ENCODE measurements at regions not wholly inside any gene's neighbourhood (a gene's known extent, or its start where the extent isn't known, plus 50 kb on each side); places are given as distances from the start of the nearest gene placed in this dataset.

DNA sequence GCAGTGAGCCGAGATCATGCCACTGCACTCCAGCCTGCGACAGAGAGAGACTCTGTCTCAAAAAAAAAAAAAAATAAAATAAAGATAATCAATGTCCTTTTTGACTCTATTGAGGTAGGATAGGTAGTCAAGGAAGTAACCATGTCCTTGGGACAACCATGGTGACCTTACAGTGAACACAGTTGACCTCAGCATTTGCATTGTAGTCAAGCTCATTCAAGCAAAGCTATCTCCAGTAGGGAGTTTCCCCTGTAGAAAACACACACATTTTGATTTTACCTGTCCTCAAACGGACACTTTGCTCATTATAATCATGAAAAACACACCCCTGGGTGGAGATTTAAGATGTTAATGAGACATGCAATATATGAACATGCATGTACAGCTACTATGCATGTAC lies 171.7 kb downstream of the KIF20B start:
- Histone ChIP-seq H3K9me3 (ENCODE audit: low read length) (no peaks in the 10 kb centered on the region), H3K4me2 (ENCODE audit: low read length) (no peak overlapping the region), H3K27me3 (ENCODE audit: low read length) (no peaks in the 10 kb centered on the region), H3K36me3 (ENCODE audit: low read depth, low read length) (no peaks in the 10 kb centered on the region), H3K9ac (ENCODE audit: low read length) (no peak overlapping the region), H3K4me1 (ENCODE audit: insufficient read depth, low read length) (peaks cover 4% of the 10 kb centered on the region), H3K79me2 (ENCODE audit: low read length) (no peaks in the 10 kb centered on the region), H3F3A (ENCODE audit: low read length, unreplicated experiment) (no peaks in the 10 kb centered on the region), H2AFZ (ENCODE audit: low read length) (no peak overlapping the region), H4K20me1 (ENCODE audit: low read length) (no peaks in the 10 kb centered on the region), H3K4me3 (ENCODE audit: low read length) (no peak overlapping the region), H3K9me2 (replicated peaks; ENCODE audit: low read length) (no peaks in the 10 kb centered on the region), H3K27ac (ENCODE audit: low read length) (no peak overlapping the region)
- ATAC-seq (no peak), DNase-seq (no peak)
- TF ChIP-seq EZH2phosphoT487 (IDR thresholded peaks at IDR 0.05; ENCODE audit: borderline replicate concordance, low read length), result no peak
- no peak for TF ChIP-seq CTCF (conservative IDR thresholded peaks at IDR 0.05; ENCODE audit: low read depth, low read length)
- no peak for TF ChIP-seq EZH2 (IDR thresholded peaks at IDR 0.05; ENCODE audit: low read length, unreplicated experiment)
- POLR2A ChIA-PET (ENCODE audit: unreplicated experiment), result no interaction called here
- intact Hi-C loops (cut with micrococcal nuclease), result no loop called here
- no TSS peak for BruUV-seq (replicated peaks)
- CTCF ChIA-PET, result no interaction called here

- POLR2A ChIA-PET (ENCODE audit: unreplicated experiment), result no interaction called here
- Histone ChIP-seq H2AFZ (ENCODE audit: low read length) (no peak overlapping the region), H3K9me2 (replicated peaks; ENCODE audit: low read length) (no peaks in the 10 kb centered on the region), H3K27ac (ENCODE audit: low read length) (no peak overlapping the region), H3K79me2 (ENCODE audit: low read length) (no peaks in the 10 kb centered on the region), H3K4me3 (ENCODE audit: low read length) (no peak overlapping the region), H3K9ac (ENCODE audit: low read length) (no peak overlapping the region), H3K9me3 (ENCODE audit: low read length) (no peaks in the 10 kb centered on the region), H4K20me1 (ENCODE audit: low read length) (no peaks in the 10 kb centered on the region), H3K36me3 (ENCODE audit: low read depth, low read length) (no peaks in the 10 kb centered on the region), H3K4me2 (ENCODE audit: low read length) (no peak overlapping the region), H3F3A (ENCODE audit: low read length, unreplicated experiment) (no peaks in the 10 kb centered on the region), H3K4me1 (ENCODE audit: insufficient read depth, low read length) (no peaks in the 10 kb centered on the region), H3K27me3 (ENCODE audit: low read length) (no peaks in the 10 kb centered on the region)
- intact Hi-C loops (cut with micrococcal nuclease), result no loop called here
- DNase-seq (no peak), ATAC-seq (no peak)
- TF ChIP-seq EZH2phosphoT487 (IDR thresholded peaks at IDR 0.05; ENCODE audit: borderline replicate concordance, low read length), result no peak
- TF ChIP-seq CTCF (conservative IDR thresholded peaks at IDR 0.05; ENCODE audit: low read depth, low read length), result no peak
- no peak for TF ChIP-seq EZH2 (IDR thresholded peaks at IDR 0.05; ENCODE audit: low read length, unreplicated experiment)
- CTCF ChIA-PET, result no interaction called here
- BruUV-seq (replicated peaks), result no TSS peak
Measured at GRCh38 chr10:89875557-89875956, 174.2 kb downstream of the KIF20B start.

GRCh38 chr10:89879121-89879520 lies 177.7 kb downstream of the KIF20B start:
- Histone ChIP-seq H3K27ac (ENCODE audit: low read length) (no peak overlapping the region), H3K9ac (ENCODE audit: low read length) (no peak overlapping the region), H2AFZ (ENCODE audit: low read length) (no peak overlapping the region), H3K36me3 (ENCODE audit: low read depth, low read length) (no peaks in the 10 kb centered on the region), H3K4me1 (ENCODE audit: insufficient read depth, low read length) (no peaks in the 10 kb centered on the region), H3K4me3 (ENCODE audit: low read length) (no peak overlapping the region), H3F3A (ENCODE audit: low read length, unreplicated experiment) (no peaks in the 10 kb centered on the region), H3K9me3 (ENCODE audit: low read length) (no peaks in the 10 kb centered on the region), H3K4me2 (ENCODE audit: low read length) (no peak overlapping the region), H3K27me3 (ENCODE audit: low read length) (no peaks in the 10 kb centered on the region), H3K79me2 (ENCODE audit: low read length) (no peaks in the 10 kb centered on the region), H4K20me1 (ENCODE audit: low read length) (no peaks in the 10 kb centered on the region), H3K9me2 (replicated peaks; ENCODE audit: low read length) (no peaks in the 10 kb centered on the region)
- intact Hi-C loops (cut with micrococcal nuclease), result no loop called here
- TF ChIP-seq CTCF (conservative IDR thresholded peaks at IDR 0.05; ENCODE audit: low read depth, low read length) (no peak), EZH2phosphoT487 (IDR thresholded peaks at IDR 0.05; ENCODE audit: borderline replicate concordance, low read length) (no peak), EZH2 (IDR thresholded peaks at IDR 0.05; ENCODE audit: low read length, unreplicated experiment) (no peak)
- ATAC-seq (no peak), DNase-seq (no peak)
- CTCF ChIA-PET, result no interaction called here
- POLR2A ChIA-PET (ENCODE audit: unreplicated experiment), result no interaction called here
- BruUV-seq (replicated peaks), result no TSS peak
